ENCODE measurements at regions not wholly inside any gene's neighbourhood (a gene's known extent, or its start where the extent isn't known, plus 50 kb on each side); places are given as distances from the start of the nearest gene placed in this dataset.

- ChIA-PET CTCF (no interaction called here), POLR2A (no interaction called here)
- dilution Hi-C loops (cut with MboI; ENCODE audit: extremely low pct_ligation_motif_present, low sequenced_read_pairs): no loop called here
Observed at GRCh38 chr6:6412221-6412620, 91.8 kb upstream of the F13A1 start.

More at GRCh38 chr6:6412221-6412620, 91.8 kb upstream of the F13A1 start:
- DNase-seq (ENCODE audit: low read depth, low spot score) (no peak), FAIRE-seq (no peak)
- H3K79me2 ChIP-seq (ENCODE audit: control insufficient read depth, insufficient read depth, low read length): no peaks in the 10 kb centered on the region
- intact Hi-C loops (cut with micrococcal nuclease): no loop called here
- H4K20me1 ChIP-seq (replicated peaks; ENCODE audit: control insufficient read depth, extremely low read depth, insufficient read depth, low read length): no peaks in the 10 kb centered on the region
- H2AFZ ChIP-seq (ENCODE audit: low read depth, low read length): no peak overlapping the region
- no peak overlapping the region for H3K9ac ChIP-seq (replicated peaks; ENCODE audit: extremely low read depth, insufficient read depth, low read length)
- H3K4me2 ChIP-seq (ENCODE audit: insufficient read depth, low read length): no peak overlapping the region
- peaks cover 4% of the 10 kb centered on the region for H3K9me3 ChIP-seq (replicated peaks; ENCODE audit: control insufficient read depth, insufficient read depth, low read length)
- H3K4me1 ChIP-seq (ENCODE audit: control insufficient read depth, extremely low read depth, insufficient read depth, low read length): no peaks in the 10 kb centered on the region
- BruUV-seq (replicated peaks): no TSS peak
- no peak for TF ChIP-seq MYC (IDR thresholded peaks at IDR 0.05; ENCODE audit: low read depth, low read length)
- TF ChIP-seq, protein P1, sequence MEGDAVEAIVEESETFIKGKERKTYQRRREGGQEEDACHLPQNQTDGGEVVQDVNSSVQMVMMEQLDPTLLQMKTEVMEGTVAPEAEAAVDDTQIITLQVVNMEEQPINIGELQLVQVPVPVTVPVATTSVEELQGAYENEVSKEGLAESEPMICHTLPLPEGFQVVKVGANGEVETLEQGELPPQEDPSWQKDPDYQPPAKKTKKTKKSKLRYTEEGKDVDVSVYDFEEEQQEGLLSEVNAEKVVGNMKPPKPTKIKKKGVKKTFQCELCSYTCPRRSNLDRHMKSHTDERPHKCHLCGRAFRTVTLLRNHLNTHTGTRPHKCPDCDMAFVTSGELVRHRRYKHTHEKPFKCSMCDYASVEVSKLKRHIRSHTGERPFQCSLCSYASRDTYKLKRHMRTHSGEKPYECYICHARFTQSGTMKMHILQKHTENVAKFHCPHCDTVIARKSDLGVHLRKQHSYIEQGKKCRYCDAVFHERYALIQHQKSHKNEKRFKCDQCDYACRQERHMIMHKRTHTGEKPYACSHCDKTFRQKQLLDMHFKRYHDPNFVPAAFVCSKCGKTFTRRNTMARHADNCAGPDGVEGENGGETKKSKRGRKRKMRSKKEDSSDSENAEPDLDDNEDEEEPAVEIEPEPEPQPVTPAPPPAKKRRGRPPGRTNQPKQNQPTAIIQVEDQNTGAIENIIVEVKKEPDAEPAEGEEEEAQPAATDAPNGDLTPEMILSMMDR (IDR thresholded peaks at IDR 0.05; ENCODE audit: extremely low read depth in 1 of 2, insufficient read depth in 1 of 2, low read depth in 1 of 2, low read length in 2 of 2): no peak
- TF ChIP-seq JUN (IDR thresholded peaks at IDR 0.05; ENCODE audit: borderline replicate concordance, insufficient read depth, insufficient read length, low read depth): no peak
- TF ChIP-seq GATA2 (IDR thresholded peaks at IDR 0.05; ENCODE audit: insufficient read depth, insufficient read length, low read depth, low read length): no peak
- TF ChIP-seq POLR2A (IDR thresholded peaks at IDR 0.05; ENCODE audit: low read depth, low read length): no peak
- no peak for TF ChIP-seq MAX (IDR thresholded peaks at IDR 0.05; ENCODE audit: insufficient read depth, insufficient read length)
- TF ChIP-seq EZH2 (IDR thresholded peaks at IDR 0.05; ENCODE audit: borderline replicate concordance, low read depth, low read length, severe bottlenecking): no peak
- TF ChIP-seq POLR2AphosphoS5 (IDR thresholded peaks at IDR 0.05; ENCODE audit: insufficient read depth, low read depth, low read length): no peak
- TF ChIP-seq FOS (IDR thresholded peaks at IDR 0.05; ENCODE audit: borderline replicate concordance, insufficient read depth, low read length): no peak
- no peak overlapping the region for H3K4me3 ChIP-seq (replicated peaks in 1 of 3; ENCODE audit: insufficient read depth in 1 of 3, low read depth in 1 of 3, low read length in 3 of 3)
- no peaks in the 10 kb centered on the region for H3K27me3 ChIP-seq (ENCODE audit: control insufficient read depth in 2 of 2, insufficient read depth in 2 of 2, low read length in 2 of 2)
- no peaks in the 10 kb centered on the region for H3K36me3 ChIP-seq (ENCODE audit: control insufficient read depth in 2 of 2, extremely low read depth in 1 of 2, insufficient read depth in 2 of 2, low read length in 2 of 2)
- H3K27ac ChIP-seq (ENCODE audit: insufficient read depth, low read depth, low read length): no peak overlapping the region
- no peaks in the 10 kb centered on the region for H3K9me1 ChIP-seq (replicated peaks; ENCODE audit: control insufficient read depth, extremely low read depth, insufficient read depth, low read length)

Data from endothelial cell of umbilical vein (primary cell).